Endodermal cell (in vitro differentiated cells): ENCODE measurements at regions not wholly inside any gene's neighbourhood (a gene's known extent, or its start where the extent isn't known, plus 50 kb on each side); places are given as distances from the start of the nearest gene placed in this dataset.

ENCODE experiments used
- DNase-seq: peaks from one replicate; pipeline ENCODE4 v3.0.0-alpha.2; 2017
- H3K27ac ChIP-seq: 2 replicates; pipeline ENCODE4 v1.5.1; 2013; ENCODE audit warnings: mild to moderate bottlenecking, low read depth, low read length, moderate library complexity
- H3K27me3 ChIP-seq: 2 replicates; pipeline ENCODE4 v1.6.1; 2013; ENCODE audit warnings: mild to moderate bottlenecking, low read length, moderate library complexity; ENCODE audit not compliant: insufficient read depth, control insufficient read depth, poor library complexity, severe bottlenecking
- H3K36me3 ChIP-seq: 2 replicates; pipeline ENCODE4 v1.7.0; 2013; ENCODE audit warnings: mild to moderate bottlenecking, low read length, moderate library complexity; ENCODE audit not compliant: control insufficient read depth, insufficient read depth
- H3K4me1 ChIP-seq: one replicate; pipeline ENCODE4 v1.7.0; 2013; ENCODE audit warnings: low read length; ENCODE audit not compliant: control insufficient read depth, insufficient read depth
- H3K4me3 ChIP-seq: 2 replicates; pipeline ENCODE4 v1.5.1; 2013; ENCODE audit warnings: mild to moderate bottlenecking, low read length, moderate library complexity
- H3K9ac ChIP-seq: 2 replicates; pipeline ENCODE4 v1.6.1; 2013; ENCODE audit warnings: mild to moderate bottlenecking, low read length, moderate library complexity; ENCODE audit not compliant: poor library complexity, severe bottlenecking; ENCODE audit errors: extremely low read depth
- H3K9me3 ChIP-seq: 2 replicates; pipeline ENCODE4 v1.6.1; 2013; ENCODE audit warnings: mild to moderate bottlenecking, low read length, moderate library complexity; ENCODE audit not compliant: control insufficient read depth
- H3K27ac Mint-ChIP-seq: 2 replicates; pipeline ENCODE4 v1.8.0; 2020; ENCODE audit warnings: mixed read lengths
- H3K27me3 Mint-ChIP-seq: 2 replicates; pipeline ENCODE4 v1.8.0; 2021; ENCODE audit warnings: mild to moderate bottlenecking, mixed read lengths; ENCODE audit not compliant: insufficient read depth
- H3K36me3 Mint-ChIP-seq: 2 replicates; pipeline ENCODE4 v1.8.0; 2020; ENCODE audit warnings: low read depth, mixed read lengths
- H3K4me1 Mint-ChIP-seq: 2 replicates; pipeline ENCODE4 v1.8.0; 2020; ENCODE audit warnings: mixed read lengths
- H3K4me3 Mint-ChIP-seq: 2 replicates; pipeline ENCODE4 v1.8.0; 2020; ENCODE audit warnings: mild to moderate bottlenecking, moderate library complexity, mixed read lengths
- H3K9me3 Mint-ChIP-seq: 2 replicates; pipeline ENCODE4 v1.8.0; 2020; ENCODE audit warnings: mild to moderate bottlenecking, mixed read lengths
- CTCF ChIP-seq: fragments of 200-600 bp; sonication (generic); conservative IDR thresholded peaks from 2 replicates; pipeline ENCODE4 v1.5.0; 2021; ENCODE audit warnings: antibody characterized with exemption, mild to moderate bottlenecking
- WGBS, 2 experiments: methylation state at CpG; one replicate each; pipeline versions ENCODE4 v1.1.5 to v1.1.7; 2013; ENCODE audit warnings: missing lambda C conversion rate in 2 of 2, mixed read lengths in 1 of 2; ENCODE audit not compliant: insufficient coverage in 1 of 2, insufficient read length in 1 of 2; 5-methylcytosine and 5-hydroxymethylcytosine counted together

- H3K27ac ChIP-seq: no peak overlapping the region
- peaks cover 21% of the 10 kb centered on the region for H3K9me3 ChIP-seq
- Mint-ChIP-seq H3K27ac (no peak overlapping the region), H3K4me3 (no peak overlapping the region), H3K36me3 (peaks cover 44% of the 10 kb centered on the region), H3K9me3 (peaks cover 56% of the 10 kb centered on the region), H3K4me1 (peaks cover 9% of the 10 kb centered on the region), H3K27me3 (no peaks in the 10 kb centered on the region)
- no peak for TF ChIP-seq CTCF
- no peak for DNase-seq
- H3K4me1 ChIP-seq: no peaks in the 10 kb centered on the region
- H3K27me3 ChIP-seq: no peaks in the 10 kb centered on the region
- H3K36me3 ChIP-seq: no peaks in the 10 kb centered on the region
- WGBS, 2 experiments: 100% methylated on average over 2 of the region's 4 CpGs; no CpG with 5 or more reads in 1 of the 2 experiments
- no peak overlapping the region for H3K9ac ChIP-seq
- H3K4me3 ChIP-seq: no peak overlapping the region
Observed at GRCh38 chrX:16320765-16321355, 153.6 kb downstream of the MAGEB17 start.

- Mint-ChIP-seq H3K36me3 (peaks cover 32% of the 10 kb centered on the region), H3K9me3 (peaks cover 2% of the 10 kb centered on the region), H3K4me3 (no peak overlapping the region), H3K27me3 (no peaks in the 10 kb centered on the region), H3K27ac (no peak overlapping the region), H3K4me1 (no peaks in the 10 kb centered on the region)
- Histone ChIP-seq H3K4me1 (no peaks in the 10 kb centered on the region), H3K4me3 (no peak overlapping the region), H3K27ac (no peak overlapping the region), H3K27me3 (no peaks in the 10 kb centered on the region), H3K9ac (no peak overlapping the region), H3K36me3 (no peaks in the 10 kb centered on the region), H3K9me3 (no peaks in the 10 kb centered on the region)
- 92 to 100% methylated on average over 1 to 7 of the region's 7 CpGs for WGBS, 2 experiments
- no peak for TF ChIP-seq CTCF
- no peak for DNase-seq
Observed at GRCh38 chrX:16333453-16333852, 166.2 kb downstream of the MAGEB17 start.

GRCh38 chrX:16335181-16335580, 167.9 kb downstream of the MAGEB17 start:
- no peak overlapping the region for H3K27ac ChIP-seq
- H3K9me3 ChIP-seq: no peaks in the 10 kb centered on the region
- Mint-ChIP-seq H3K36me3 (peaks cover 38% of the 10 kb centered on the region), H3K4me3 (no peak overlapping the region), H3K9me3 (peaks cover 11% of the 10 kb centered on the region), H3K27me3 (no peaks in the 10 kb centered on the region), H3K4me1 (no peaks in the 10 kb centered on the region), H3K27ac (no peak overlapping the region)
- no peaks in the 10 kb centered on the region for H3K27me3 ChIP-seq
- WGBS, 2 experiments: 100% methylated on average over 1 of the region's 1 CpG; no CpG with 5 or more reads in 1 of the 2 experiments
- no peaks in the 10 kb centered on the region for H3K4me1 ChIP-seq
- TF ChIP-seq CTCF: no peak
- H3K36me3 ChIP-seq: no peaks in the 10 kb centered on the region
- no peak for DNase-seq
- H3K4me3 ChIP-seq: no peak overlapping the region
- H3K9ac ChIP-seq: no peak overlapping the region
